Stimulated activated CD8-positive, alpha-beta memory T cell treated with anti-CD3 and anti-CD28 coated beads, Interleukin-12 subunit alpha, Interleukin-12 subunit beta, amount 100 ng/mL, for 1 hour (primary cell): ENCODE measurements at regions not wholly inside any gene's neighbourhood (a gene's known extent, or its start where the extent isn't known, plus 50 kb on each side); places are given as distances from the start of the nearest gene placed in this dataset.
"Not testable (repeated sequence)": the region's sequence is repeated elsewhere in the genome, so short reads cannot be mapped to it uniquely, and the experiment has no call there.

ENCODE experiments used
- DNase-seq: peaks from one replicate; pipeline ENCODE4 v3.0.0-alpha.2; 2020; ENCODE audit warnings: low read depth

DNA sequence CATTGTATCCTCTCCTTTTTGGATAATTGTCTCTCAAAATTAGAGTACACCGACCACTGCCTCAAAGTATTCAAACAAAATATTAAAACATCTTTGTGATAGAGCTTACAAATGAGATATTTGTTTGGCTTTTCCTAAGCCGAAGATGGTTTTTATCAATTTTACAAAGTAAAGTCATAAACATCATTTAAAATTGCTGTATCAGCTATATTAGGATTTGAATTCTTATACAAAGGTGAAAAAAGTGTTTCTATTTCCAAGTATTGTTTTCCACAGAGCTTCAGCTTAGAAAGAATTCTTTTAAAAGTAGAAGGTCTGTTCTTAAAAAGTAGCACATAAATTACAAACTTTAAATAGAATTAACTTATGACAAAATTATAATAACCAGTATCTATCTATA lies 116.6 kb upstream of the IFNE start:
- no peak for DNase-seq

DNA sequence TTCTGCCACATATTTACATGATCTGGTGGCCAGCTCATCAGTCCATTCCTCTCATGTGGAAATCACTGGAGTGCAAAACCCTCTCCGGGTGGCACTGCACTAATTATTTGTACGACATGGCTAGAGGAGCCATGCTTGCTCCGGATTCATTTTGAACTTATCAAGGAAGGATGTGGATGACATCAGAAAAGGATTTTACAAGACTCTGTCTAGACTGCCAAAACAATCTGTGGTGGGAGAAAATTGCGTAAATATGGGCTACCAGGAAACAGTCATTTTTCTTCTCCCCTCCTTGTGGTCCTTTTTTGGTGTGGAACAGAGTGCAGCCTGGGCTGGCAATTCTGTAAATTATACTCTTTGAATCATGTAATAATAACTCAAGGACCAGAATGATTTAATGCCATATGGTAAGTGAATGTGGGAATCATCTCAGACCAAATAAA lies 123.4 kb upstream of the IFNE start:
- no peak for DNase-seq

DNA sequence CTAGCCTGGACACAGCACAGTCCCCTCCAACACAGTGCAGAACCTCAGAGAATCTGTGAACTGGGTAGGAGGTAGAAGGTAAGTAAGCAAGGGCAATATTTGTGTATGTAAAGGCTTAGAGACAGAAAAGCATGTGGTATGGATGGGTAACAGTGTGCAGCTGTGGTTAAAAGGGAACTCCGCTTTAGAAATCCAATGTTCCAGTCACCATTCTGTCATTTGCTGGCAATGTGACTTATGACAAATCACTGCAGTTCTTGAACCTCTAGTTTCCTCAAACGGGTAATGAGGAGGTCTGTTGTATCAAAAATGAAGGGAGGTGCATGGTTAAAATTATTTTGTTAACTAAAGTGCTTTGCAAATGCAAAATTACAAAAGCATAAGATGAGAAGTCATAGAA lies 125.5 kb upstream of the IFNE start:
- no peak for DNase-seq

- DNase-seq: no peak
These were observed 126.1 kb upstream of the IFNE start for GRCh38 chr9:21608200-21608599.

DNA sequence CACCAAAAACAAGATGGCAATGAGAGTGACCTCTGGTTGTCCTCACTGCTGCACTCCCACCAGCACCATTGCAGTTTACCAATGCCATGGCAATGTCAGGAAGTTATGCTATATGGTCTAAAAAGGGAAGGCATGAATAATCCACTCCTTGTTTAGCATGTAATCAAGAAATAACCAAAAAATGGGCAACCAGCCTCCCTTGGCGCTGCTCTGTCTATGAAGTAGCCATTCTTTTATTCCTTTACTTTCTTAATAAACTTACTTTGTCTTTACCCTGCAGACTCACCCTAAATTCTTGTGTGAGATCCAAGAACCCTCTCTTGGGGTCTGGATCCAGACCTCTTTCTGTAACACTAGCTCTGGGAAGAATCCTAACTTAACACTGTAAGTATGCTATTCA lies 127.4 kb upstream of the IFNE start:
- no peak for DNase-seq

DNA sequence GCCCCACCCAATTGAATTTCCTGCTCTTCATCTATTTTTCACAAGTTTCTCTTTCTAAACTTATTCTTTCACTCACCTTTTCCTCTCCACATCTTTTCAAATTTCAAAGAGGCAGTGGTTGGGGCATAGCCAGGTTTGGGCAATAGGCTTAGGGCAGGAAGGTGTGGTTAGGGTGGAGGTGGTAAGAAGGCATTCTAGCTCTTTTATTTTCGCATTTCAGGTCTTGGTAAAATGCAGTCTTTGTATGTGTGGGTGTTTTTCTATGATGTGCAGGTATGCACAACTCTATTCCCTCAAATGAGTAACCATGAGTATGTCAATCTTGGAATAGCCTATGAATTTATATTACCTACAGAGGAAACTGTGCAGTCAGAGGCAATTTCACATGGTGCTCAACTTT lies 129.8 kb upstream of the IFNE start:
- DNase-seq: no peak

- DNase-seq: no peak
These were observed 132.9 kb upstream of the IFNE start for GRCh38 chr9:21615018-21615417.

DNA sequence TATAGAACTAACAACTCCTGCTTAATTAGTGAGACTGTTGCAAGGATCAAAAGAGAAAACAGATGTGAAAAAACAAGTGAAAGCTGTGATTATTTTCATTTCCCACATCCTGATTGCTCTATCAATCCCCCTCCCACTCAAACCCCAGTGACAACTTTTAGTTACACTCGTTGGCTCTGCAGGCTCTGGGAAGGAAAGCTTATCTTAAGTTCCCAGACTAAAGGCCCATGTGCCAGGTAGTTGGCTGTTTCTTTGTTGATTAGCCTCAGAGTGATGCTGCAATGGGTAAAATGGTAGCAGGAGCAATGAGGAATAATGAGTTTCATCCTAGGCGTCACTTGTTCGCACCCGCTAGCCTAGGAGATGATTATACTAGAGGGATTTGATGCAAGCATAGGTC lies 133.3 kb upstream of the IFNE start:
- no peak for DNase-seq

- DNase-seq: no peak
These were observed 134.1 kb upstream of the IFNE start for GRCh38 chr9:21616082-21616778.

- DNase-seq: no peak
These were observed 142.8 kb upstream of the IFNE start for GRCh38 chr9:21624675-21625644.

DNA sequence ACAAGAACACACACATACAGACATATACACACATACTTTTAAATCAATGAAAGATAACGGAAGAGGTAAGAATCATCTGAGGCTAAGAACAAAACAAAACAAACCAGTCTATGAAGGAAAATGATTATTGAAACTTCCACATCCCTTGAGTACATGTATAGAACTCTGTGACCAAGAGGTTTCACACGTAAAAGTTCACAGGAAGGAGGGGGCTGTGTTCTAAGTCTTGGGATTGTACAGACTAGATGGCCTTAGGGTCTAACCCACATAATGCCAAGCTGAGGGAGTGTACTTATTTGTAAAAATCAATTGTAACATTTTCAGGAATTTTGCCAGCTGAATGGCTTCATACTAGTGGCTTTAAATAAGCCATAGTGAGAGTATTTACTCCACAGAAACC lies 144.4 kb upstream of the IFNE start:
- DNase-seq: no peak

DNA sequence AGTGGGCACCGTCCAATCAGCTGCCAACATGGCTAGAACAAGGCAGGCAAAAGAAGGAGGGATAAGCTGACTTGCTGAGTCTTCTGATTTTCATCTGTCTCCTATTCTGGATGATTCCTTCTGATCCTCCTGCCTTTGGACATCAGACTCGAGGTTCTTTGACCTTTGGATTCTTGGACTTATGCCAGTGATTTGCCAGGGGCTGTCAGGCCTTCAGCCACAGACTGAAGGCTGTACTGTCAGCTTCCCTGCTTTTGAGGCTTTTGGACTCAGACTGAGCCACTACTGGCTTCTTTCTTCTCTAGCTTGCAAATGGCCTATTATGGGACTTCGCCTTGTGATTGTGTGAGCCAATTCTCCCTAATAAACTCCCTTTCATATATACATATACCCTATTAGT lies 146.8 kb upstream of the IFNE start:
- not testable (repeated sequence) for DNase-seq

DNA sequence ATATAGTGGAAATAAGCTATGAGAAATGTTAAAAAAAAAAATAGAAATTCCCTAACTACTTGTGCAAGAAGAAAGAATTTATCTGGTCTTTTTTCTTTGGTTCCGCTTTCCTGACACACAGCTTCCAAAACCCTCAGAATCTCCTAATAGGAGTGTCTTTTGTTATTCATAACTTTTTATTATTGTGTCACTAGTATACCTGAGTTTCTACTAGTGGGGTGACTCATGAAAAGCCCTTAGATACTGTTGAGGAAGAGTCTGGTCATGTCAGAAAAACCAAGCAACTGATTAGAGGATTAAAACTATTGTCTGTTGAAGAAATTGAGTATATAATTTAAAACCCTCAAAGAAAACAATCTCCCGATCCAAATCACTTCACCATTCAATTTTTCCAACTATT lies 152.8 kb upstream of the IFNE start:
- DNase-seq: no peak

GRCh38 chr9:21638104-21638503 lies 156.0 kb upstream of the IFNE start:
- DNase-seq: no peak

GRCh38 chr9:21653091-21653490 lies 149.3 kb upstream of the MTAP start:
- no peak for DNase-seq

DNA sequence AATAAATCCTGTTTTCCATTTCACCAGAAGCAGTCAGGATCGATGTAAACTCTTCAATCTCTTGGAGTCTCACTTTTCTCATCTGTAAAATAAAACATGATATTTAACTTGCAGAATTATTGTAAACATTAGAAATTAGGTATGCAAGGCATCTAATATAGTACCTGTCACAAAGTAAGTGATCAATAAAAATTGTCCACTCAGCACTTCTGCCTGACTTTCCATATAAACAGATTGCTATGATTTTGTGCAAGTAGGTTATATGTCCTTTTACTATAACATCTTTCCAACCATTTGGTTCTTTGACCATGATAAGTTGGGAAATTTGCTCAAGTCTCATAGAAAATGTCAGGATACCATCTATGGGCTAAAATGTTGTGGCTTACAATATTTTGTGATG lies 148.8 kb upstream of the MTAP start:
- DNase-seq: no peak

DNA sequence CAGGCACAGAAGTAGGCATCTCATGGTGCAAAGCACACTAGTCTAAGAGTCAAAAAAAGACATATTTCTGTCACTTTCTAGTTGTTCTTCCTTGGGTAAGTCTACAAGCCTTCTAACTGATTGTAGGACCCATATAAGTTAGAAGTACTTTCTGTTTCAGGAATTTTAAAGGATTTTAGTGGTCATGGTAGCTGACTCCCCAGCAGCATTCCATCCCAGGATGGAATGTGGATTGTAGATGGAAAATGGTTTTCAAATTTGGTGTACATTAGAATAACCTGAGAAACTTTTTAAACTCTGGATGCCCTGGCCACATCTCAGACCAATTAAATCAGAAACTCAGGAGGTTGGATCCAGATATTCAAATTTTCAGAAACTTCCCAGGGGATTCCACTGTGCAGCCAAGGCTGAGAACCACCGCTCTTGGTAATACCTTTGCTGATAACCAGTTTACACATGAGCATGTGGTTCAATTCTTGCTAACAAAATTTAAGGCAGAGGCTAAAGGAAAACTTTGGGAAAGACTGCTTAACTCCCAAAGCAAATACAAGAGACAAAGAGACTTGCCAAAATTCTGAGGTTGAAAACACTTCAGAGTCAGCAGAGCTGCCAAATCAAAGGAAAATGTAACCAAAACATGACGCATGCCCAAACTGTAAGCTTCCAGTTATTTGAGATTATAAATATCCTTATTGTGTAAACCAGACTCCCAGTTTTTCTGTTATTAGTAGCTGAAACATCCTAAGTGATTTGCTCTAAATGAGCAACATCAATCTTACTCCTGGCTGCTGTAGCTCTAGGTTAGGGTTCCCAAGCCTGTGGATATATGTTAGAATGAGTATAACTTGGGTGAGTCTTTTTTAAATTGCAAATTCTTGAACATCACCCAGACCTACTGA lies 145.4 kb upstream of the MTAP start:
- no peak for DNase-seq

DNA sequence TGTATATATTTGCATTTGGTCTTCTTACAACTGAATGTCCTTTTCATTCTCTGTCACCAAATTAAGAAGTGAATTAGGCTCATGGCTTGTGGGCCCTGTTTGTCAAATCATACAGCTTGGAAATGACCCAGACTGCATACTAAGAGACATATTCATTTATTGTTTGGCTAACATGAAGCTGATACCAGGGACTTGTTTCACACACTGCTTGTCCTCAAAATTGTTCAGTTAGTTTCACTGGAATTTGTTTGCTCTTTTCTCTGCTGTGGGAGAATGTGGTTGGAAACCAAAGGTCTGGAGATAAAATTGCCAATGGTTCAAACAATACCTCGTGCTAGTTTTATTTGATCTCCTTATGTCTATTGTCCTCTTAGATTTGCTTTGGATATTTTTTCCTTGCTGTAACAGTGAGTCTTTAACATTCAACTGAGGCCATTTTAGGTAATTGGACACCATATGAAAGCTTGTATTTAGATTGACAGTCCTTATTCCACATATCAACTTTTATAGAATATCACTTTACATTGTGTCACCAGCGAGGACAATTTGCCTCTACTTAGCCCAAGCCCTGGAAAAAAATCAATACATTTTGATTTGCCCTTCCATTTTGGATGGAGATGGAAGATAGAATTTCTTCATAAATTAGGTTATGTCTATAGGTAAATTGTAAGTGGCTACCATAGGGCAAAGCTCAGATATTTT lies 144.3 kb upstream of the MTAP start:
- DNase-seq: no peak

- no peak for DNase-seq
These were observed 141.5 kb upstream of the MTAP start for GRCh38 chr9:21660976-21661375.

- no peak for DNase-seq
These were observed 140.8 kb upstream of the MTAP start for GRCh38 chr9:21661626-21662025.

GRCh38 chr9:21668516-21668915 lies 133.9 kb upstream of the MTAP start:
- no peak for DNase-seq

DNA sequence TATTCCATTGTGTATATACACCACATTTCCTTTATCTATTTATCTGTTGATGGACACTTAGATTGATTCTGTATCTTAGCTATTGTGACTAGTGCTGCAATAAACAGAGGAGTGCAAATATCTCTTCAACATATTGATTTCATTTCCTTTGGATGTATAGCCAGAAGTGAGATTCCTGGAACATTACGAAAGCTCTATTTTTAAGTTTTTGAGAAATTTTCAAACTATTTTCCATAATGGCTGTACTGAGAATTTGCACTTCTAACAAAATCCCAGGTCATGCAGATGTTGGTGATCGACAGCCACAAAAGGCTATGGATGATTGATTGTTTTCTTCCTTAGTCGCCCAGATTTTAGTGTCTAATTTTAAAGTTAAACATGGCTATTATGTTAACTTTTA lies 132.7 kb upstream of the MTAP start:
- no peak for DNase-seq
